CD4-positive, alpha-beta T cell treated with Interleukin-17A for 1 hour (primary cell): ENCODE measurements at regions not wholly inside any gene's neighbourhood (a gene's known extent, or its start where the extent isn't known, plus 50 kb on each side); places are given as distances from the start of the nearest gene placed in this dataset.
"Not testable (repeated sequence)": the region's sequence is repeated elsewhere in the genome, so short reads cannot be mapped to it uniquely, and the experiment has no call there.

ENCODE experiments used
- DNase-seq: peaks from one replicate; pipeline ENCODE4 v3.0.0-alpha.2; 2020

- DNase-seq, result no peak
Observed at GRCh38 chr7:106562711-106563366, 98.1 kb downstream of the CCDC71L start.

DNA sequence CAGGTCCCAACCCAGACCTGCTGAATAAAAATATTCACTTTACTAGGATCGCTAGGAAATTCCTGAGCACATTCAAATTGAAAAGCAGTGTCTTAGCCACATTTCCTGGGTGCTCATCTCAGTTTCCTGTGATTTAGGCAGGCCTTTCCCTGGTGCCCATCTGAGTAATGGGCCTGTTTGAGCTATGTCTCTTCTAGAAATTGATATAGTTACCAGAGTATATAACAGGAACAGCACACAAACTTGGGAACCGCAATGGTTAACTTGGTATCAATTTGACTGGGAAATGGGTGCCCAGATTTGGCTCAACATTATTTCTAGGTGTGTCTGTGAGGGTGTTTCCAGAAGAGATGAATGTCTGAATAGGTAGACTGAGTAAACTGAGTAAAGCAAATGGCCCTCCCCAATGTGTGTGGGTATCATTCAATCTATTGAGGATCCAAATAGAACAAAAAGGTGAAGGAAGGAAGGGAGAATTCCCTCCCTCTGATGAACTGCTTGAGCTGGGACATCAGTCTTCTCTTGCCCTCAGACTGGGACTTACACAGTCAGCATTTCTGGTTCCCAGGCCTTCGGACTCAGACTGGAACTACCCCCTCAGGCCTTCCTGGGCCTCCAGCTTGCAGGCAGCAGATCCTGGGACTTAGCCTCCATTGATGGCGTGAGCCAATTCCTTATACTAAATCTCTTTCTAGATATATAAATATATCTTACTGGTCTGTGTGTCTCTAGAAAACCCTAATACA lies 99.1 kb downstream of the CCDC71L start:
- DNase-seq, result no peak

DNA sequence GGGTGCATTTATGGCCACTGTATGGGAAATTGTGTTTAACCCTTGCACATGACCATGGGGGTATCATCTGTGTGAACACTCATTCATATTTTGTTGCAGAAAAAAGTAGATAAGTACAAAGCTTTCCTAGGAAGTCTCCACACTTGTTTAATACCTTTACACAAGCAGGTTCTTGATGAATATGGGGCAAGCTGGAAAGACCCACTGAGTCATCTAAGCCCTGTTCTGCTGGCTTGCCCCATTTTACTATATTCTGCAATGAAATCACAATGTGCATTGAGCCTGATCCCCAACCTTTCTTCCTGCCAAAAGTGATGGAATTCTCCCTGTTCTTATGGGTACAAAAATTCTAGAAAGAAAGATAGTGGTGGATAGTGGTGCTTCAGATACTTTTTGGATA lies 99.8 kb downstream of the CCDC71L start:
- DNase-seq, result no peak

GRCh38 chr7:106560482-106560881 lies 100.5 kb downstream of the CCDC71L start:
- no peak for DNase-seq

GRCh38 chr7:106556244-106556643 lies 104.7 kb downstream of the CCDC71L start:
- DNase-seq, result not testable (repeated sequence)

DNA sequence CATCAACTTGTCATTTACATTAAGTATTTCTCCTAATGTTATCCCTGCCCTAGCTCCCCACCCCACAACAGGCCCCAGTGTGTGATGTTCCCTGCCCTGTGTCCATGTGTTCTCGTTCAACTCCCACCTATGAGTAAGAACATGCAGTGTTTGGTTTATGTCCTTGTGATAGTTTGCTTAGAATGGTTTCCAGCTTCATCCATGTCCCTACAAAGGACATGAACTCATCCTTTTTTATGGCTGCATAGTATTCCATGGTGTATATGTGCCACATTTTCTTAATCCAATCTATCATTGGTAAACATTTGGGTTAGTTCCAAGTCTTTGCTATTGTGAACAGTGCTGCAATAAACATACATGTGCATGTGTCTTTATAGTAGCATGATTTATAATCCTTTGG lies 106.3 kb downstream of the CCDC71L start:
- DNase-seq, result not testable (repeated sequence)

DNA sequence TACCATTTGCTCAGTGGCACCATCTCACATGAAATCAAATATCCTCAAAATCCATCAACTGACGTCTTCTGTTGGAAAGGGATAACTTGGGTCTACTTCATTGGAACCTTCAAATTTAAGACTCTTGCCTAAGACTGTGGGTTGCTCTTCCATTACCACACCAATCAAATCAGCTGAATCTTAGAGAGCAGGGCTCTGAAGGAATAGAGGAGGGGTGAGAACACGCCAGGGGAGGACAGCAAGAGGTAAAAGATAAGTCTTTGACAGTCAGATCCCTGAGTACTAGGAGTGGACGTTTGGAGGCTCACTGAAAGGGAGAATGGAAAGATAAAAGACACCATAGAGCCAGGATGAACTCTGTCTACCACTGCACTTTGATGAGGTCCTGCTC lies 107.5 kb downstream of the CCDC71L start:
- DNase-seq, result no peak

DNA sequence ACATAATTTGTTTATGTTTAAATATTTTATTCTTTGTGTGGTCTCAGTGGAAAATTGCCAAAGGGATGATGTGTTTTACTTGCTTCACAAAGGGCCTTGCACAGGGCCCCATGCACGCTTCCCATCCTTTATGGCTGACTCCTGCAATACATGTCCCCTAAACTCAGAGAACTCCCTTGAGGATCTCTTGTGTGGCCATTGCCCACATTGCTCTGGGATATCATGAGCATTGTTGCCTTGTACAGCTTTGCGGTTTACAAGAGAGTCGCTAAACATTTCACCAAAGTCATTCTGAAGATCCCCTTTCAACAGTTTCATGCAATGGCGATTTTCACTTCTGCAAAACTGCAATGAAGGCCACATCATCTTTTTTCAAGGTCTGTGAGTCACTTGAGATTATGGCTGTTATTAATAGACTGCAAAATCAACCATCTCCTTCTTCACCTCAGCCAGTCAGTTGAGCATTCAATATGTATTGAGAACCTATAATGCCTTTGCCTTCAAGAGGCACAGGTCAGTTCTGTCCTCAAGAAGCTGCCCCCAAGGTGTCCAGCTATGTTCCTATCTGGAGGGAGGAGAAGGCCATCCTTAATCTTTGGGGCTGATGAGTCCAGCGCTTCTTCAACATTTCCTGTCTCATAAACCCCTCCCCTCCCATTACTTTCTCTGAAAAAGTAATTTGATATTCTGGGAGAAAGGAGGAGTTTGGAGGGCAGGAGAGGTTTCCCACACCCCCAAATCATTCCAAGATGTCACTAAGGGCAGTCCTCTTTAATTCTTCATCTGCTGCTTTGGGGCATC lies 108.1 kb downstream of the CCDC71L start:
- peak; percentile 7 for DNase-seq

GRCh38 chr7:106551936-106552335 lies 109.0 kb downstream of the CCDC71L start:
- no peak for DNase-seq

DNA sequence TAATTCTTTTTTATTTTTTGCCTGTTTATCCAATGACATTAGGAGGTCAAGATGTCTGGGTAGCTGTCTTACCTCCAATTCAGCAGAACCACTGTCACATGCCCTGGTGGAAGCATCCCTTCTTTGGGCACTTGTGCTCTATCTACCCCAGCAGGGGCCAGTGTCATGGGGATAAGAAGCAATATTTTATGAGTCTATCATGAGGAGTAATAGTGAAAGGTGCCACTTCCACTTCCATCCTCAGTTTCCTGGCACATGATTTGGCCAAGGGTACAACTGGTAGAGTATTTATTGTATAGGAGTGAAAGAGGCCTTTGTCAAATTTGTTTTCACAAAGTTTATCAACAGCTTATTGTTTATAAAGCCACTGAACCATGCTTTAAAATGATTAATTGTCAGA lies 112.5 kb downstream of the CCDC71L start:
- DNase-seq, result no peak

DNA sequence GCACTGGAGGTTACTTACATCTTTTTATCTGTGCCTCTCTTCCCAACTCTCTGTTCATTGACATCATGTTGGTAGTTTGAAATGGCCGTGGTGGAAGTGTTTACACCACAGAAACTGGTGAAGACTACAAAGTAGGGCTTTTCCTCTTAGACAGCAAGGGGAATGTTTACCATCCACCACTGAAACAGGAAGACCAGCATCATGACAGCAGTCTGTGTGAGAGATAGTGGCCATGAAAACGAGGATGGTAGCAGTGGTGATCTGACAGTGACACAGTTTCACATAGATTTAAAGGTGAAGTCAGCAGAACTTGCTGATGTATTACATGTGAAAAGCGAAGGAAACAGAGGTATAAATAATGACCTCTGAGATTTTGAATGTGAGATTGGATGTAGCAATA lies 115.7 kb downstream of the CCDC71L start:
- DNase-seq, result no peak

- no peak for DNase-seq
Observed at GRCh38 chr7:106543221-106543757, 117.7 kb downstream of the CCDC71L start.

- peak; percentile 46 for DNase-seq
Observed at GRCh38 chr7:106542550-106543220, 118.3 kb downstream of the CCDC71L start.

GRCh38 chr7:106538638-106539037 lies 122.3 kb downstream of the CCDC71L start:
- no peak for DNase-seq

DNA sequence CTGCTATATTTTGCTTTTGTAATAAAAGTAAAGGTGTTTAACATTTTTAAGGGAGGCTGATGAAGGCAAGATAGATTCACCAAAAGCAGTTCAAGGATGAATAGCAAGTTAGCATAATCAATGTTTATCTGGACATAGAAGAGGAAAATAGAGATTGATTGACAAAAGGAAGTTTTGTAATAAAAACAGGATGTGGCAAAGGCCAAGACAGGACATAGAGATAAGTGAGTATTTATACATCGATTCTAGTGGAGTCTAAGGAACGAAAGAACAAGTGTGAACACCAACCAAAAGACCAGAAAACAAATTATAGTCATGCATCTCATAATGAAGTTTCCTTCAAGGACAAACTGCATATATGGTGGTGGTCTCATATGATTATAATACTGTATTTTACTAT lies 123.8 kb downstream of the CCDC71L start:
- no peak for DNase-seq

DNA sequence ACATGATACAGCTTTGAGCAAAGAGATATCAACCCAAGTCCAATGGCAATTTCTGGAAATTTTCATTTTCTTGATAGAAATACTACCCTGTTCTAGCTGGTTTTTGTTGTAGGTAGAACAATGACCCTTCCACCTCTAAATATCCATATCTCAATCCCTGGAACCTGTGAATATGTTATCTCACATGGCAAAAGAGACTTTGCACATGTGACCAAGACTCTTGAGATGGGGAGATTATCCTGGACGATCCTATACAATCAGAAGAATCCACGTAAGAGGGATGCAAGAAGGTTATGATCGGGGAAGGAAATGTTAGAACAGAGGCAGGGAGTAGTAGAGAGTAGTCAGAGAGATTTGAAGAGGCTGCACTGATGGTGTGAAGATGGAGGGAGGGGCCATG lies 124.9 kb downstream of the CCDC71L start:
- no peak for DNase-seq

DNA sequence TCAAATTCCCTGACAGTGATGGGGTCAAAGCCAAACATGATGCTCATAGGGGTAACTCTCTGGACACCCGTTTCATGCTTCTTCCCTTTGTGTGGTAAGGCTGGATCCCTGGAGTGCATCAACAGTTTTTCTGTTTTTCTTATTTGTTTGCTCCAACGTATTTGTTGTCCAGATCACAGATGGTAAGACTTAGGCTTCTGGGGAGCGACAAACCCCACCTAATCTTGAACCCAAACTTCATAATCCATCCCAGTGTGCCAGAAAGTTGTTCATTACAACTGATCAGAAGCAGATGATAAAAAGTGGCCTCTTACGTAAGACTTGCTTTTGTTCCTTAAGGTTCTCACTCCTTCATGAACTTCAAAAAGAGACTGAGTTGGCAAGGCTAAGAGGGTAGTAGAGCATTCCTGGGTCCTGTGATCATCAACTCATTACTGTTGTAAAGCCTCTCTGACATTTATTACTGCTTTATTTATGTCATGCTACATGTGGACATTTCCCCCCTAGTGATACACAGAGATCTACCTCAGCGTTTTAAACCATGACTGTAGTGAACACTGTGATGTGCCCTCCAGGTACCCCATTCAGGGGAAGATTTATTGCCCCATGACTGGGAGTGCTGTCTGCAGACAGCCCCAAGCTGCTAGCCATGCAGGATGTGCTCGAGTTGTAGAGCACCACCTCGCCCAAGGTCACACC lies 125.6 kb downstream of the CCDC71L start:
- DNase-seq, result no peak

DNA sequence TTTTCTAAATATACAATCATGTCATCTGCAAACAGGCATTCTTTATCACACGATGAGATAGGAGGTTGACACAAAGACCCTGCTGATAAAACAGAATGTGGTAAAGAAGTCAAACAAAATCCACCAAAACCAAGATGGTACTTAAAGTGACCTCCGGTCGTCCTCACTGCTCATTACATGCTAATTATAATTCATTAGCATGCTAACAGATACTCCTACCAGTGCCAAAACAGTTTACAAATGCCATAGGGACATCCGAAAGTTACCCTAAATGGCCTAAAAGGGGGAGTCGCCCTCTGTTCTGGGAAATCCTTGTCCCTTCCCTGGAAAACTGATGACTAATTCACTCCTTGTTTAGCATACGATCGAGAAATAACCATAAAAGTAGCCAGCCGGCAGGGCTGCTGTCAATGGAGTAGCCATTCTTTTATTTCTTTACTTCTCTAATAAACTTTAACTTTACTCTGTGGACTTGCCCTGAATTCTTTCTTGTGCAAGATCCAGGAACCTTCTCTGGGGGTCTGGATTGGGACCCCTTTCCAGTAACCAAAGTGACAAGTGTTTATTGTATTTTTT lies 126.6 kb downstream of the CCDC71L start:
- no peak for DNase-seq

DNA sequence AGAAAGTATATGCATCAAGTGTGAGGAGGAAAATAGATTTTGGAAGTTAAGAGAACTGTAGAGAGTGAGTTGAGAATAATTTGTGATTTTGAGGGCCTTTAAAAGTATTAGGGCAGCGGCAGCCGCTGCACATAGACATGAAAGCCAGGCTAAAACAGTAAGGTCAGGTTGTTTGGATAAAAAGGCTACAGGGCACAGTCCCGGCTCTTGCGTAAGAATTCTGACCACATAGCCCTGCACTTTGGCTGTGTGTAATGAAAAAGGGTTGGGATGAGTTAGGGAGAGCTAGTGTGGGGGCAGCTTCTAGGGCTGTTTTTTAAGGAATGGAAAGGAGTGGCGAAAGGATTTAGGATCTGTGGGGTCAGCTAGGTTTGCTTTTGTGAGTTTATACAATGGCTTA lies 130.8 kb downstream of the CCDC71L start:
- not testable (repeated sequence) for DNase-seq

- DNase-seq, result not testable (repeated sequence)
Observed at GRCh38 chr7:106526617-106527016, 134.3 kb downstream of the CCDC71L start.

DNA sequence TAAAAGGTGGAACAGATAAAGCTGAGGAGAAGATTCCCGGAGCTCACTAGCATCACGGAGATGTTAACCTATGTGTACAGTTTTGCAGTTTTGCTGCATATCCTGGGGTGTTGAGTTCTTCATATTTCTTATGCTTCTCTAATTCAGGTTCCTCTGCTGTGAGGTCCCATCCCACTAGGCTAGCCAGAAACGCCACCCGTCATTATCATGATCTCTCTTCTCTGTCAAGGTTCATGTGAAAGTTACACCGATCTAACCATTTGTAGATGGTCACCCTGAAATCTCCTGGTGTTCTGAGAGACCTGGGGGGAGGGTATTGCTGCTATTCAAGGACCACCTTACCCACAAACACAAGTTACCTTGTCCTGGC lies 136.3 kb downstream of the CCDC71L start:
- DNase-seq, result no peak

DNA sequence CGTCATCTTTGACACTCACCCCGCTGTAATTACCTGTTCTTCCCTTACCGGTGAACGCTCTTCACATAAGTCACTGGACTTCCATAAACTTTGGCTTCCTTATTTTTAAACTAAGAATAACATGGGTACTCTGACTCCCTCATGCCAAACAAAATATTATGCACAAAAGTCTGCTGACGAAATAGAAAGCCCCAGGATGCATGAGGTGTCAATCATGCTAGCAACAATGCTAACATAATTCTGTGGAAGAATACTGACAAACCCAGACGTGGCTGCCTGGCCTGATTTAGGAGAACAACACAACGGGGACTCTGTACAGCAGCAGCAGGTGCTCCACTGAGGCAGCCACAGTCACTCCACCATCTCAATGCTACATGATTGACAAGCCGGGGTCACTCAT lies 137.5 kb downstream of the CCDC71L start:
- DNase-seq, result no peak
